ENCODE measurements at regions not wholly inside any gene's neighbourhood (a gene's known extent, or its start where the extent isn't known, plus 50 kb on each side); places are given as distances from the start of the nearest gene placed in this dataset.

DNA sequence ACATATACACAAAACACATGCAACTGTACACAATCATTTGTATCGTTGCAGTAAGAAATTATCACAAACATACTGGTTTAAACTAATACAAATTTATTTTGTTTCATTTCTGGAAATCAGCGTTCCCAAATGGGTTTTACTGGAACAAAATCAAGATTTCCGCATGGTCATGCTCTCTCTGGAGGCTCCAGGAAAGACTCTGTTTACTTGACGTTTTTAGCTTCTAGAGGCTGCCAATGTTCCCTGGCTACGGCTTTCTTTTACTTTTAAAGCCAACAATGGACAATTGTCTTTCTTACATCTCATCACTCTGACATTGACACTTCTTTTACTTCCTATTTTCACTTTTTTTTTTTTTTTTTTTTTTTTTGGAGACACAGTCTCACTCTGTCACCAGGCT is 793.1 kb downstream of the CDH9 start:
- no peak for TF ChIP-seq POLR2A (IDR thresholded peaks at IDR 0.05)
- TF ChIP-seq, protein P1, sequence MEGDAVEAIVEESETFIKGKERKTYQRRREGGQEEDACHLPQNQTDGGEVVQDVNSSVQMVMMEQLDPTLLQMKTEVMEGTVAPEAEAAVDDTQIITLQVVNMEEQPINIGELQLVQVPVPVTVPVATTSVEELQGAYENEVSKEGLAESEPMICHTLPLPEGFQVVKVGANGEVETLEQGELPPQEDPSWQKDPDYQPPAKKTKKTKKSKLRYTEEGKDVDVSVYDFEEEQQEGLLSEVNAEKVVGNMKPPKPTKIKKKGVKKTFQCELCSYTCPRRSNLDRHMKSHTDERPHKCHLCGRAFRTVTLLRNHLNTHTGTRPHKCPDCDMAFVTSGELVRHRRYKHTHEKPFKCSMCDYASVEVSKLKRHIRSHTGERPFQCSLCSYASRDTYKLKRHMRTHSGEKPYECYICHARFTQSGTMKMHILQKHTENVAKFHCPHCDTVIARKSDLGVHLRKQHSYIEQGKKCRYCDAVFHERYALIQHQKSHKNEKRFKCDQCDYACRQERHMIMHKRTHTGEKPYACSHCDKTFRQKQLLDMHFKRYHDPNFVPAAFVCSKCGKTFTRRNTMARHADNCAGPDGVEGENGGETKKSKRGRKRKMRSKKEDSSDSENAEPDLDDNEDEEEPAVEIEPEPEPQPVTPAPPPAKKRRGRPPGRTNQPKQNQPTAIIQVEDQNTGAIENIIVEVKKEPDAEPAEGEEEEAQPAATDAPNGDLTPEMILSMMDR (IDR thresholded peaks at IDR 0.05): no peak
